ENCODE measurements at regions not wholly inside any gene's neighbourhood (a gene's known extent, or its start where the extent isn't known, plus 50 kb on each side); places are given as distances from the start of the nearest gene placed in this dataset.

DNA sequence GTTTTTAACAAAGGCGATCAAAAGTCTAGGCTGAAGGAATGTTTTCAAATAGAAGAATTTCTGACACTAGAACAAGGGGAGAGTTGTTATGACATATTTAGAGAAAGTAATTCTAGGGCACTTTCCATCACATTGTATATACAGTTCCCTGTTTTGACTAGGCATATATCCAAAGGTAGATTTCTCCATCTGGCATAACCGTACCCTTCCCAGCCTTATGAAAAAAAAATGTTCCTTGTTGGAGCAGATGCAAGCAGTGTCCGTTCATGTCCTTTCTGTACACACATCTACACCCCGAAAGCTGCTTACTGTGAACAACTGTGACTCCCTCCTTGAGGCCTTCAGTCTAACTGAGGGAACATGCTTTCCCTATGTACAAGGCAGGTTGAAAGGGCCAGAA lies 271.7 kb upstream of the GBE1 start:
- no peak overlapping the region for H3K4me3 ChIP-seq (ENCODE audit: low read depth, low read length)
- TF ChIP-seq, protein P1, sequence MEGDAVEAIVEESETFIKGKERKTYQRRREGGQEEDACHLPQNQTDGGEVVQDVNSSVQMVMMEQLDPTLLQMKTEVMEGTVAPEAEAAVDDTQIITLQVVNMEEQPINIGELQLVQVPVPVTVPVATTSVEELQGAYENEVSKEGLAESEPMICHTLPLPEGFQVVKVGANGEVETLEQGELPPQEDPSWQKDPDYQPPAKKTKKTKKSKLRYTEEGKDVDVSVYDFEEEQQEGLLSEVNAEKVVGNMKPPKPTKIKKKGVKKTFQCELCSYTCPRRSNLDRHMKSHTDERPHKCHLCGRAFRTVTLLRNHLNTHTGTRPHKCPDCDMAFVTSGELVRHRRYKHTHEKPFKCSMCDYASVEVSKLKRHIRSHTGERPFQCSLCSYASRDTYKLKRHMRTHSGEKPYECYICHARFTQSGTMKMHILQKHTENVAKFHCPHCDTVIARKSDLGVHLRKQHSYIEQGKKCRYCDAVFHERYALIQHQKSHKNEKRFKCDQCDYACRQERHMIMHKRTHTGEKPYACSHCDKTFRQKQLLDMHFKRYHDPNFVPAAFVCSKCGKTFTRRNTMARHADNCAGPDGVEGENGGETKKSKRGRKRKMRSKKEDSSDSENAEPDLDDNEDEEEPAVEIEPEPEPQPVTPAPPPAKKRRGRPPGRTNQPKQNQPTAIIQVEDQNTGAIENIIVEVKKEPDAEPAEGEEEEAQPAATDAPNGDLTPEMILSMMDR (IDR thresholded peaks at IDR 0.05; ENCODE audit: control insufficient read depth, extremely low read depth, insufficient read depth): no peak
- DNase-seq (ENCODE audit: low read depth): no peak

DNA sequence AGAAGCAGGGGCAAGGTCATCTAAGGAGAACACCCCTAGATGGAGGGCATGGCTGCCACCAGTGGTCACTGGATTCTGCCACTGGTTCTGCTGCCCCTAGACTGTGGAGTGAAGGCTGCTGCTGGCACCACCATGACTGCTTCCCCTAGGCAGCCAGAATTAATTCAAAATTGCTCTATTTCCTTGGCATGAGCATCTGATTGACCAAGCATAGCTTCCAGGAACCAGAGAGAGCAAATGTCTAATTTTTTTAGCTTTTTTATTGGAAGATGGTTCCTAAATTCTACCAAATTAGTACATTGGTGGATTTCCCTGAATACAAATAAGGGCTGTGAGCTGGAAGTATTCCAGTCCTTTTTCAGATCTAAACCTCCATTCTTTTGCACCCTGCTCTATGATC lies 270.2 kb upstream of the GBE1 start:
- H3K4me3 ChIP-seq (ENCODE audit: low read depth, low read length): no peak overlapping the region
- TF ChIP-seq, protein P1 (IDR thresholded peaks at IDR 0.05; ENCODE audit: control insufficient read depth, extremely low read depth, insufficient read depth): no peak
- DNase-seq (ENCODE audit: low read depth): no peak

DNA sequence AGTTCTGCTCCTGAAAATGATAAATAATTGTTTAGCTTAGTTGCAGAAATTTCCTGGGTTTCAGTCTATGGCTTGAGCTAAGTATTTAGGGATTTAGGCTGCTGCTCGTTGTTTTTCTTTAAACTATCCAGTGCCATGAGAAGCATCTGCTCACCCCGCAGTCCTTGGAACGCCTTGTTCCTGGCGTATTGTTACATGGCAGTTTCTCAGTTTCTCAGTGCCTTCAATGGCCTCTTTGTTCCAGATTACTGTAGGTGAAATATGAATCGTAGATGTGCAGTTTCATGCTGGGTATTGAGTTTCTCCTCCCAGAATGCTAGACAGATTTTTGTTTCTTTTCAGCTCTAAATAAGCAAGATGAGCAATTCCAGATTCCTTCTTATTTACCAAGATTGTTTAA lies 269.5 kb upstream of the GBE1 start:
- TF ChIP-seq, protein P1 (IDR thresholded peaks at IDR 0.05; ENCODE audit: control insufficient read depth, extremely low read depth, insufficient read depth): no peak
- DNase-seq (ENCODE audit: low read depth): no peak
- H3K4me3 ChIP-seq (ENCODE audit: low read depth, low read length): no peak overlapping the region

DNA sequence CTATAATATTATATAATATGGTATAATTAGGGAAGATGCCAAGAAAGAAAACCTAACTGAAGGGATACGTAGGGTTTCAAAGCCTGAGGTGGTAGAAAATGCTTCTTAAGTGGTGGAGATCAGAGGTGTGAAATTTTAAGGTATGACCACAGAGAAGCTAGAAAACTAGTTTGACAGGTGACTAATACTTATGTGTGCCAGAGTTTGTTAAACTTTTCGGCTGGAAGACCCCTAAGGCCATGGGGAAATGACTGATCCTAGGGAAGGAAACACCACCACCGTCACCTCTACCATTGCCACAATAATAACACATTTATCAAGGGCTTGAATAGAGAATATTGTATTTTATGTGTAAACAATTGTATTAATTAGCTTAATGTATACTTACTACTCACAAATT lies 261.4 kb upstream of the GBE1 start:
- DNase-seq (ENCODE audit: low read depth): no peak
- TF ChIP-seq, protein P1 (IDR thresholded peaks at IDR 0.05; ENCODE audit: control insufficient read depth, extremely low read depth, insufficient read depth): no peak

DNA sequence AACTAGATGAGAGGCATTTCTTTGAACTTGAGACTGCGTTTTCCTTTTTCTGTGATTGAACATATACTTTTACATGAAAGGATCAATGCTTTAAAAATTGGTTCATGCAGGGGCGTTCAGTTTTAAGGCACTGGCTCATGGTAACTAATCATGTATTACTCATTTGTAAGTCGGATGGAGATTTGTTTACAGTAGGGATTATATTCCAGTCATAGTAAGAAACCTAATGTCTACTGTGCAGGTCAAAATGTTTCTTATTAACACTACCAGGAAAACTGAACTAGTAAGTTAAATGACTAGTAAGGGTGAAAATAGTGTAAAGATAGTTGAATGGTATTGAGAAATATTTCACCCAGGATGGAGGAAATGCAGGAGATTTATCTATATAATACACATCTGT lies 258.8 kb upstream of the GBE1 start:
- no peak for DNase-seq (ENCODE audit: low read depth)
- TF ChIP-seq, protein P1 (IDR thresholded peaks at IDR 0.05; ENCODE audit: control insufficient read depth, extremely low read depth, insufficient read depth): no peak
- no peak overlapping the region for H3K4me3 ChIP-seq (ENCODE audit: low read depth, low read length)

More for the DNA sequence above, 261.4 kb upstream of the GBE1 start:
- no peak overlapping the region for H3K4me3 ChIP-seq (ENCODE audit: low read depth, low read length)

DNA sequence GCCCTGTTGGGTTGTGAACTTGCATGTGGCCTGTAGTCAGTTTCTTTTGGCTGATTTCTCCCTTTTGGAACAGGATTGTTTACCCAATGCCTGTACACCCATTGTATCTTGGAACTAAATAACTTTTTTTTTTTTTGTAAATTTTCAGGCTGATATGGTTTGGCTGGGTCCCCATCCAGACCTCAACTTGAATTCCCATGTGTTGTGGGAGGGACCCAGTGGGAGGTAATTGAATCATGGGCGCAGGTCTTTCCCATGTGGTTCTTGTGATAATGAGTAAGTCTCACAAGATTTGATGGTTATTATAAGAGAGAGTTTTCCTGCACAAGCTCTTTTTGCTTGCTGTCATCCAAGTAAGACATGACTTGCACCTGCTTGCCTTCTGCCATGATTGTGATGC lies 253.8 kb upstream of the GBE1 start:
- no peak overlapping the region for H3K4me3 ChIP-seq (ENCODE audit: low read depth, low read length)
- TF ChIP-seq, protein P1 (IDR thresholded peaks at IDR 0.05; ENCODE audit: control insufficient read depth, extremely low read depth, insufficient read depth): no peak
- DNase-seq (ENCODE audit: low read depth): no peak

DNA sequence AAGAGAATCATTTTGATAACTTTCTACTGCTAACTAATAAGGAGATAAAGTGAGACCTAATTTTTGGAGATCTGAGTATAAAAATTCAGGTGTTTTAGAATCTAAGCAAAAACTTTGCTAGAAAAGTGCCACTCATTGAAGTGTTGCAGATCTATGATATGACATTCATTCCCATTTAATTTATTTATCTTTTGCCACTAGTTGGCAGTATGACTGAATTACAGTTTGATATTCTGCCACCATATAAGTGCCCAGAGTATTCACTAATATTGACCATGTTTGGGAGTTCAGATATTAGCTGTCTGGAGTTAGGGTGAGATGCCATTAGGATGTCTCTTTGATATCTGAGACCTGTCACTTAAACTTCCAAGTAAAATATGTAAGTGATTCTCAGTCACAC lies 251.3 kb upstream of the GBE1 start:
- no peak for DNase-seq (ENCODE audit: low read depth)
- no peak overlapping the region for H3K4me3 ChIP-seq (ENCODE audit: low read depth, low read length)
- TF ChIP-seq, protein P1 (IDR thresholded peaks at IDR 0.05; ENCODE audit: control insufficient read depth, extremely low read depth, insufficient read depth): peak; percentile 30
